HG02884 (cell line): ENCODE measurements at regions not wholly inside any gene's neighbourhood (a gene's known extent, or its start where the extent isn't known, plus 50 kb on each side); places are given as distances from the start of the nearest gene placed in this dataset.

ENCODE experiments used
- ATAC-seq: cut with Tn5 transposase; IDR thresholded peaks from one replicate; pipeline ENCODE4 v1.9.1; 2021; ENCODE audit warnings: mild to moderate bottlenecking, moderate library complexity; ENCODE audit not compliant: unreplicated experiment

GRCh38 chr1:237961754-237962153, 71.0 kb upstream of the ZP4 start:
- no peak for ATAC-seq

GRCh38 chr1:237959838-237960237, 69.1 kb upstream of the ZP4 start:
- no peak for ATAC-seq

GRCh38 chr1:237953238-237953637, 62.5 kb upstream of the ZP4 start:
- ATAC-seq = no peak
